GM19043 (cell line): ENCODE measurements at regions not wholly inside any gene's neighbourhood (a gene's known extent, or its start where the extent isn't known, plus 50 kb on each side); places are given as distances from the start of the nearest gene placed in this dataset.
"Not testable (repeated sequence)": the region's sequence is repeated elsewhere in the genome, so short reads cannot be mapped to it uniquely, and the experiment has no call there.

Source experiments
- ATAC-seq: cut with Tn5 transposase; IDR thresholded peaks from one replicate; pipeline ENCODE4 v1.9.1; 2021; ENCODE audit warnings: low read depth; ENCODE audit not compliant: unreplicated experiment

DNA sequence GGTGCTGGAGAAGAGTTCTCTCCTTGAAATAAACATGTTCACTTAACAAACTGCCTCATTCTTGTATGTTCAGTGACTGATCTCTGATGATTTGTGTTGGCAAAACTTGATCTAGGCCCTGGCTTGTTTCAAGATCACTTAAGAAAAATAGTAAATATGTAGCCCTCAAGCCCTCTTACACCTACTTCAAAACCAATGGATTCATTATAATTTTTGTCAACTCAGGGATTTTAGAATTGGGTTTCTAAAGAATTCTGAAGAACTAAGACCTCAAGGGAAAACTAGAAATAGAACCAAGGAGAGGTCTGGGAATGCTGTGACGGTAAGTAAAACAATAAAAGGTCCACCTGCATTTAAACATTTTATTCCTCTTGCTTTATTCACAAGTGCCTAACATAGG lies 1731.6 kb upstream of the CELF4 start:
- ATAC-seq = no peak

DNA sequence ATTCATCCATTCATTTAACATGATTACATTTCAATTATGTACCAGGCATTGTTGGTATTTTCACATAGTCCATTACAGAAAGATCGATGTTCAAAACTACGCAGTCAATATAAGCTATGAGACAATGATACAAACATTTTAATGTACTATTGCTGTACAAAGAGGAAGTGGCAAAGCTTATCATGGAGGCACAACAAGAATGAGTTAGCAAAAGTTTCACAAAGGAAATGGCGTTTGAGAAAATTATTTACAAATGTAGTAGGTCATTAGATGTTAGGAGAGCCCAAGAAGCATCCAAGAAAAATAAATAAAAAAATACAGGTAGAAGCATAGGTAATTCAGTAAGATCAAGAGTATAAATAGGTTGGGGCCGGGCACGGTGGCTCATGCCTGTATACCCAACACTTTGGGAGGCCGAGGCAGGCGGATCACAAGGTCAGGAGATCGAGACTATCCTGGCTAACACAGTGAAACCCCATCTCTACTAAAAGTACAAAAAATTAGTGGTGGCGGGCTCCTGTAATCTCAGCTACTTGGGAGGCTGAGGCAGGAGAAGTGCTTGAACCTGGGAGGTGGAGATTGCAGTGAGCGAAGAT lies 1730.8 kb upstream of the CELF4 start:
- no peak for ATAC-seq

DNA sequence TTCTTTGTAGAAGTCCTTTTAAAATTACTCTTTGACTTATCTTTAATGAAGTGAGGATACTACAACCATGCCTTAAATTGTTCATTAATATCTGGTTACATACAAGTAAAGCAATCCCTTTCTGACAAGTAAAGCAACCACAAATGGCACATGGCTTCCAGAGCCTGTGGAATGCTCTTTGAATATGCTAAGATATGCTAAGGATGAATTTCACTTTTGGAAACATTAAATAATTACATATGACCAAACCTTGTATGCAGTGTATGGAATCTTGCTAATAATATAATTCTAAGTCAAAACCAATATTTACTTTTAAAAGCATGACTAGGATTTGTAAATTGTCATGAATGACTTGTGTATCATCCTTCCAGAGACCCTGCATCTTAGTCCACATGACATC lies 1711.2 kb upstream of the CELF4 start:
- ATAC-seq = no peak

DNA sequence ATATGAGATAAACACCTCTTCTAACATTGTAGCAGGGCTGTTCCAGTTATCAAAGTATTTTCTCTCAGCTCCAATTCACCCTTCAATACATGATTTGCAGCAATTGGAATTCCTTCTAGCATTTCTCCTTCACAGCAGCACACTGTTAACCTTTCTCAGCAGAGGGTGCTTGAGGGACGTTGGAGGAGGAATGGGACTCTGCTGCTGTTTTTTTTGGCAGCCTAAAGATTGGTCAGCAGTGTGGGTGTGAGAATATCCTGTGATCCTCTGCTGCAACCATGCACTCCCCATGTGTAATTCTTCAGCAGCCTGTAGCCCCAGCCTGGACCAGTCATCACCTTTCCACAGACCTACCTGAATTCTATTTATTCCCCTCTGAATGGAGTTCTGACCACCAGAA lies 1708.9 kb upstream of the CELF4 start:
- ATAC-seq = no peak

DNA sequence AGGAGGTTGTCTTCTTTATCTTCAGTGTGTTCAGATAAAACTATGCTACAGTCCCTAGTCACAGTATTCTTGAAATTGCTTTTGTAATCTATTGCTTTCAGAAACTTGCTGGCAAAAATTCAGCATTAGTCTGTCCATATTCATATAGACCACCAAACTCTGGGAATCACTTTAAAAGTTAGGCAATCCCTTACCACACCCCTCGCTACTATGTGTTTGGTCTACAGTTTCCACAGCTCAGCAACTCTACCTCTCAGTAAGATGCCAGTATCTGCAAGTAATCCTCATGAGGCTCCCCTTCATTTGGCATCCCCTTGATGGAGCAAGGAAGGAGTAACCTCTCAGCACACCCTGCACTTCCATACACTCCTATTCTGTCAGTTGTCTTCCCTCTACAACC lies 1706.6 kb upstream of the CELF4 start:
- no peak for ATAC-seq

DNA sequence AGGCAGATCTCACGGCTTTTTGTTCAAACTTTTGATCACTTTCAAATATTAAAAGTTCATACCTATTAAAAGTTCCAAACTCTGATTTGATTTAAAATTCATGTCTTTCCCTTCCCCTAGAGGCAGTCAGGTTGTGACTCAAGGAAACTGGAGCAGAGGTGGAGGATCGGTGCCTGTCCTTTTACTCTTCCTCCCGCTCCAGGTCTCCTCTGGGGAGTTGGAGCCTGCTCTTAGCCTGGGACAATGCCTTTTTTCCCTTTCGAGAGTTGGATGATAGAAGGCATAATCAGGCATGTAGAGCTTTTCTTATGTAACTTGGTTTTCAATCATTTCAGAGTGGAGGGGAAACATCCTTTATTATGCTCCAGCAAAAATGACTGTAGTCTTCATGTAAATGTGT lies 1706.1 kb upstream of the CELF4 start:
- ATAC-seq = no peak

DNA sequence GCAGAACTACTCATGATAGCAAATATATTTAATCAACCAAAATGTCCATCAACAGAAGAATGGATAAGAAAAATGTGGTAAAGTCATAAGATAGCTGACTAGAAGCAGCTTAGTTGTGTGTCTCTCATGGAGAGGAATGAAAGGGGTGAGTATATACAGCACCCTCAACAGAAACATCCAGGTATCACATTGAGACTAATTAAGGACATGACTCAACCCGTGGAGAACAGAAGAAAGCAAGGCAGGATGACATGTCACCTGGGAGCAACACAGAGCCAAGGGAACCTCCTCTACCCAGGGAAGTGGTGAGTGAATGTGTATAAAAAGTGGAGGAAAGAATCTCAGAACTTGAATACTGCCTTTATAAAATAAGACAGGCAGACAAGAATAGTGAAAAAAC lies 1695.0 kb upstream of the CELF4 start:
- ATAC-seq = no peak

DNA sequence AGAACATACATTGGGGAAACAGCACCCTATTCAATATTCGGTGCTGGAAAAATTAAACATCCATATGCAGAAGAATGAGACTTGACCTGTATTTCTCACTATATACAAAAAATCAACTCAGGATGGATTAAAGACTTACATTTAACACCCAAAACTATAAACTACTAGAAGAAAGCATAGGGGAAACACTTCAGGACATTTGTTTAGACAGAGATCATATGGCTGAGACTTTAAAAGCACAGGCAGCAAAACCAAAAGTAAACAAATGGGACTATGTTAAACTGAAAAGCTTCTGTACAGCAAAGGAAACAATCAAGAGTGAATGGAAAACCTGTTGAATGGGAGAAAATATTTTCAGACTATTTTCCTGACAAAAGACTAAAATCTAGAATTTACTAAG lies 1694.1 kb upstream of the CELF4 start:
- no peak for ATAC-seq

DNA sequence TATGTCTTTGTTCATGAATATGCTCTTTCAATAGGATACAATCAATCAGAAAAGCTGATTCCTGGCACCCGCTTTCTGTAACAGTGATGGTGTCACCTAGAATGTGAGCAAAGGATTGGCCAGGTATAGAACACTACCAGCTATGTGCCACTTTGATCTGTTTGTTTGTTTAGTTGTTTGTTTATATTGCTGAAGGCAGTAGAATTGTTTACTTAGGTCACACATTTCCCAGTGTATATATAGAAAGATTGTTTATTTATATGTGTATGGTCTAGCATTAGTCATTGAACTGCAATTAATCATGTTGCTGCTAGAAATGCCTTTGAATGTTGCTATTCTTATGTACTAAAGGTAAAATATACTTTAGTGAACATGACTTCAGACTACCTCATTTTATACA lies 1678.6 kb upstream of the CELF4 start:
- no peak for ATAC-seq

DNA sequence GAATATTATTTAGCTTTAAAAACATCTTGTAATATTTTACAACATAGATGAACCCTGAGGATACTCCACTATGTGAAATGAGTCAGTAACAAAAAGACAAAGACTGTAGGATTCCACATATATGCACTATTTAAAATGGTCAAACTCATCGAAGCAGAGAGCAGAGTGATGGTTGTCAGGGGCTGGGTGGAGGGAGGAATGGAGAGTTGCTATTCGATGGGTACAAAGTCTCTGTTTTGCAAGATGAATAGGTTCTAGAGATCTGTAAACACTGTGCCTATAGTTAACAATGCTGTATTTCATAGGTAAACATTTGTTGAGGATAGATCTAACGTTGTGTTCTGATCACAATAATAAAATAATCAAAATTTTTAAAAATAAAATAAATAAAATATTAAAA lies 1675.9 kb upstream of the CELF4 start:
- ATAC-seq = no peak

DNA sequence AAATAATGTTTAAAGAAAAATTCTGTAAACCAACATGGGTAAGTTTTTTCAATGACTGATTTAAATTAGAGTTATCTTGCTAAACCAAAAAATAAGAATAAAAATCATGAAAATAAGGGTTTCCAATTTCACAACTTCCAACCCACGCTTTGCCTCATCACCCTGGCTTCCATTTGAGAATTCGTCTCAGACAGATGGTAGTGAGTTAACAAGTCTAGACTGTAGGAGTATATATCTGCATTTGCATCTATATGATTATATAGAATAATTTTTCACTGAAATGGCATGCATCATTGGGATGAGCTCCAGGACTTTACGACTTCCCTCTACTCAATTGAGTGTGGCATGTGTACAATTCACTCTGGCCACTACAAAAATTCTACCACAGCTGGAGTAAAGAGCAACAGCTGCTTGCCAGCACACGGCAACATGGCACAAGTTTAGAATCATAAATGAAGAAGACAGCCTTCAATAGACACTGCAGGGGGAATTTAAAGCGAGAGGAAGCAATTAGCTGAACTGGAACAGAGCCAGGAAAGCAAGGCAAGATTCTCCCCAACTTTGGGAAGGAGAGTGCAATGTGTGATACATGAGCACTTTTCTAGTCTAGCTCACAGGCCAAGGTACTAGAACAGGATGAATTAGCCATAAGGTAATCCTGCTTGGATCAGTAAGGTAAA lies 1673.5 kb upstream of the CELF4 start:
- ATAC-seq = no peak

DNA sequence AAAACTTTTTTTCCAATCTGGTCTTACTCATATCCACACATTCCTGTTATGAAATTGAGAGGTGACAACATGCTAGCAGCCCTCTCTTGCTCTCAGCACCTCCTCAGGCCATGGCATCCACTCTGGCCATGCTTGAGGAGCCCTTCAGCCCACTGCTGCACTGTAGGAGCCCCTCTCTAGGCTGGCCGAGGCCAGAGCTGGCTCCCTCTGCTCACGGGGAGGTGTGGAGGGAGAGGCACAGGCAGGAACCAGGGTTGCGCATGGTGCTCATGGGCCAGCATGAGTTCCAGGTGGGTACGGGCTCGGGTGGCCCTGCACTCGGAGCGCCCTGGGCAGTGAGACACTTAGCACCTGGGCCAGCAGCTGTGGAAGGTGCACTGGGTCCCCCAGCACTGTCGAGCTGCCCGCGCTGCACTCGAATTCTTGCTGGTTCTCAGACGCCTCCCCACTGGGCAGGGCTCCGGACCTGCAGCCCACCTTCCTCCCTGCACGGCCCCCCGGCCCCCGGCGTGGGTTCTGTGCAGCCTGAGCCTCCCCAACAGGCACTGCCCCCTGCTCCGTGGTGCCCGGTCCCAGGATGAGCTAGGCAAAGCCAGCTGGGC lies 1669.6 kb upstream of the CELF4 start:
- ATAC-seq = no peak

DNA sequence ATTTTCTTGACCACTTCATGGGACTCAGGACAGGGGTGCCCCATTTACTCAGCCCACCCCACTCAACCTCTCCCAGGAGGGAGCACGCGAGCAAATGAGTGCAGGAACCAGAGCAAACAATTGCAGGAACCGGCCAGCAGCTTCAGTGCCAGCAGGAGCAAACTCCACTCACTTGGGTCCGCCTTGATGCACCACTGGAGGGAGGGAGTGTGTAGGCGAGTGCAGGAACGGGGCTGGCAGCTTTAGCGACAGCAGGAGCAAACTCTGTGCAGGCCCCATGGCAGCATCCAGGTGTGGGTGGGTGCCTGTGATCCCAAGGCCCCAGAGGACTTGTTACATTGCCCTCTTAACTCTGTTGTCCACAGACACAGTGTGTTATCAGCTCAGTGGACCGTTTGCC lies 1667.3 kb upstream of the CELF4 start:
- ATAC-seq = no peak

DNA sequence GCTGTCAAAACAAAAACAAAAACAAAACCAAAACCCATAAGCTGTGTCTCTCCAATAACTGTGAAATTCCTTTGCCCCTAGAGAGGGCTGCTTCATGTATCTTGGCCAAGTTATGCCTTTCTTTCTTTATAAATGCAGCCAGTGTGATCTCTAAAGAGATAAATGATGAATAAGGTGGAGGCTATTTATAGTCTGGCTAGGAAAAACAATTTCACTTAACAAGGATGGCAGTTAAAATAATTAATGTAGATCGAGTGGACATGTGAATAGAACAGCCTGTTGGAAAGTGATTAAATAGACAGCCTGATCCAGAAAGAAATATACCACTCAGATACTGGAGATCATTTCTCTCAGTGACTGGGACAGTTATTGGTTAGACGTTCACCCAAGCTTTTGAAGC lies 1666.9 kb upstream of the CELF4 start:
- no peak for ATAC-seq

DNA sequence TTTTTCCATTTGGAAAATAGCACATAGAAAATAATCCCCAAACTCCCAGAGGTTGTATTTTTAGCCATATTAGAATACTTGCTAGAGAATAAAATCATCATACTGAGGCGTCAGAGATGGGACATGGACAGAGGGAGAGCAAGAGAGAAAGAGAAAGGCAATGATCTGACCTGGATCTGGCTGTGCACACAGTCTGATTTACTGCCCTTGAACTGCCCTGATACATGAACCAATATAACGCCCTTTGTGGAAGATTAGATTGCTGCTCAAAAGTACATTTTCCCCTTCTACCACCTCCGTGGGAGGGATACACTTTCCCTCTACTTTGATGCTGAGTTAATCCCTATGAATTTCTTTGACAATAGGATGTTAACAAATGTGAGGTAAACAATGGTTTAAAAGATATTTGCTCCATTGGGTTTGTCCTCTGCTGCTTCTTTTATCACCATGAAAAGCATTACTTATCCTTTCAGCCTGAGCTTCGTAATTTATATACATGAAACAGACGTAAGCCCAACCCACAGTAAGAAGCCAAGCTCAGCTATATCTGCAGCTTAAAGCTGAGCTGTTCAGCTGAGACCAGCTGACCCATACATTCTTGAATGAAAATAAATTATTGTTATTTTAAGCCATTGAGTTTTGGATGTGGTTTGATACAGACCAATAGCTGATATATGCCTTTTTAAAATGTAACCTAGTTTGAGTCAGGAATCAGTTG lies 1664.6 kb upstream of the CELF4 start:
- no peak for ATAC-seq

DNA sequence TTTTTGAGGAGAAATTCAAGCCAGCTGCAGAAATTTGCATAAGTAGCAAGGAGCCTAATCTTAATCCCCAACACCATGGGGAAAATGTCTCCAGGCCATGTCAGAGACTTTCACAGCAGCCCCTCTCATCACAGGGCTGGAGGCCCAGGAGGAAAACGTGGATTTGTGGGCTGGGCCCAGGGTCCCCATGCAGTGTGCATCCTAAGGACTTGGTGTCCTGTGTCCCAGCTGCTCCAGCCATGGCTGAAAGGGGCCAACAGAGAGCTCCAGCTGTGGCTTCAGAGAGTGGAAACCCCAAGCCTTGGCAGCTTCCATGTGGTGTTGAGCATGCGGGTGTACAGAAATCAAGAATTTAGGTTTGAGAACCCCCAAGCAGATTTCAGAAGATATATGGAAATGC lies 1662.2 kb upstream of the CELF4 start:
- ATAC-seq = not testable (repeated sequence)

DNA sequence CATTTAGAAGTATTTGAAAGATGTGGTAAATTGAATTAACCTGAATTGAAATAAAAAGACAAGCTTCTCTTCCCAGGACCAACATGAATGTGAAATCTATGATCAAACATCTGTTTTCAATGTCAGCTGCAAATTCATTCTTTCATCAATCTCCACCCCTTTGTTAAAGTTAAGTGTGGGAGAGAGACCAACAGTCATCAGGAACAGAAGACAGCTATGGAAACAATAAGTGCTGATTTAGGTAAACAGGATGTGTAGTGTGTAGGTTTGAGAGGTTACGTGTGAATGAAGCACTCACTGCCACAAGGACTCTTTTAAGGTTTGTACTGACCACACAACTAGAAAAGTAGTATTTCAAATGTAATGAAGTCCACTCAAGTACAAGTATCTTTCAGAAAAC lies 1659.8 kb upstream of the CELF4 start:
- no peak for ATAC-seq

DNA sequence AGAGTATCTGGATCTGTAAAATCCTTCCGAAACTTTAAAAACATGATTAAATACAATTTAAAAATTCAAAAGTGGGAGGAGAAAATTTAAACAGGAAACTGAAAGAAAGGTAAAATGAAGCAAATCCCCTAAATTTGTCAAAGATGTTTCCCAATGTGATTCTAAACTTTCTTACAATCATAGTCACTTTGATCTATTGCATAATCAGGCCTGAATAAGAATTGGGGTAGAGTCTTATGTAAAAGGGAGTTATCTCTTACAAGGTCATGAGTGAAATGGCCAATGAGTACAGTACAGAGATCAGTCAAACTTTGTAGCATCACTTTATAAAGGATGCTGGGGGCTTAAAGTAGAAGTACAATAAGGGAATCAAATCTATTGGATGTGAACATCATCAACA lies 1657.7 kb upstream of the CELF4 start:
- no peak for ATAC-seq

DNA sequence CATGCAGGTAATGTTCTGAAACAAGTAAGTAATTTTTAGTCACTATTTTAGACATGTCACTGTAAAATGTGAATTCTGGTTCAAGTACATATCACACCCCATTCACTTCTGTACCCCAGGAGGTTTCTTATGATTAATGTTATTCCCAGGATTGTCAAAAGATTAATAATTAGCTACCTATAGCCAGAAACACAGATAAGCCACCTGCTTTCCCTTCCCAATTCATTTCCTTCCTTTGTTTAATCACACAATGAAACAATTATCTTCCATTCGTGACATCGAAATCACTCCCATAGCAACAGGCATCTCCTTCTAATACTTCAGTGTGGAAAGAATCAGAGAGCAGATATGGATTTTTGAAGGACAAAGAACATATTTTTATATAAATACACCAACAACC lies 1650.3 kb upstream of the CELF4 start:
- no peak for ATAC-seq

DNA sequence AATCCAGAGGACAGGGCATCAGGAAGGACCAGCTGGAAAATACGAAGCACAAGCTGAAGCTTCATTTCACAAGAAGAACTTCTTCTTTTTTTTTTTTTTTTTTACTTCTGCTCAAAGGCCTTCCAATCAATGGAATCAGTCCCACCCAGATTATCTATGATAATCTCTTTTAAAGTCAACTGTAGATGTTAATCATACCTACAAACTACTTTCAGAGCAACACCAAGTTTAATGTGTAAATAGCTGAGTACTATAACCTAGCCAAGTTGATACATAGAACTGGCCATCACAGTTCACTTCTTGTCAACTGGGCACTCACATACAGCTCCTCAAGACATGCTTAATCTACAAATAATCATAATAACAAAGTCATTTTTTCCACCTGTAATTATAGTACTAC lies 1645.9 kb upstream of the CELF4 start:
- ATAC-seq = no peak

DNA sequence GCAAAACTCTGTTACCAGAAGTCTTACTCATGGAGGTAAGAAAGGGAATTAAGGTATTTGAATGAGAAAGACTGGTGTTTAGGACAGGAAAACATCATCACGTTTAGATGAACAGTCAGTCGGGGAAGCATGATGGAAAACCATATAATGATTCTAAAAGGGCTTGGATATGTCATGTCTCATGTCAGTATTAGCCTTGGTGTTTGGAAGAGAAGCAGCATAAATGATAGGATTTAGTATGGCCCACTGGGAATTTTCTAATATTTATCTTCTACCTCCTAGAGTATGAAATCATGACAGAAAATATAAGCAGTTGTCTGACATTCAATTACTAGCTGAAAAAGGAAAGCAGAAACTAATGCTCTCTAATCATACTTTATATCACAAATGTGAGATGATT lies 1643.6 kb upstream of the CELF4 start:
- ATAC-seq = no peak

DNA sequence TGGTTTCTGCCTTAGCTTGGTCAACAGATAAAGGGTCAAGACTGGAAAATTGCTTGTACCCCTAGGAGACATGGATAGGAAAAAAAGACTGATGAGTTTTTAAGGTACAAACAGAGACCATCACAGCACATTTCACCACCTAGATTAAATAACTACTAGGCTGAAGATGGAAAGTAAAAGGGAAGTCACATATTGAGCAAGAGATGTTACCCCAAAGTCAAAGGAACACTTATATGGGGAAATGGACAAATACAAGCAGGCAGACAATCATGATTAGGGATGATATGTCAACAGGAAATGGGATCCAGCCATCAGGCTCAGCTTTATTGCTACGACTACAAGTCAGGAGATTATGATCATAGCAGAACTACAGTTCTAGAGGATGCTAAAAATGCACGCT lies 1643.1 kb upstream of the CELF4 start:
- ATAC-seq = no peak
